HCT116 (cell line): ENCODE measurements at regions not wholly inside any gene's neighbourhood (a gene's known extent, or its start where the extent isn't known, plus 50 kb on each side); places are given as distances from the start of the nearest gene placed in this dataset.

Experiments
- ATF3 ChIP-seq: IDR thresholded peaks from 2 replicates; pipeline ENCODE4 v1.6.1; 2012
- CEBPB ChIP-seq: IDR thresholded peaks from 2 replicates; pipeline ENCODE4 v1.6.1; 2012; ENCODE audit warnings: low read depth
- CTCF ChIP-seq, 3 experiments: fragments of 200-600 bp in 1 of 3; sonication (generic) in 1 of 3; IDR thresholded peaks in 2 of 3; conservative IDR thresholded peaks in 1 of 3; 2 replicates each; pipeline ENCODE4 v1.5.1; 2012 to 2017; ENCODE audit warnings: low read depth in 2 of 3, low read length in 2 of 3, antibody characterized with exemption in 1 of 3, borderline replicate concordance in 1 of 3, control low read depth in 1 of 3, mild to moderate bottlenecking in 1 of 3, mixed read lengths in 1 of 3, mixed run types in 1 of 3, moderate library complexity in 1 of 3; ENCODE audit not compliant: insufficient read depth in 1 of 3
- EGR1 ChIP-seq: IDR thresholded peaks from 2 replicates; pipeline ENCODE4 v1.6.1; 2012; ENCODE audit warnings: low read depth
- EZH2 ChIP-seq: fragments of 200-600 bp; sonication (generic); IDR thresholded peaks from 2 replicates; pipeline ENCODE4 v1.6.1; 2017; ENCODE audit warnings: antibody characterized with exemption, mixed run types
- EZH2phosphoT487 ChIP-seq: fragments of 200-600 bp; IDR thresholded peaks from 2 replicates; pipeline ENCODE4 v1.6.1; 2018; ENCODE audit warnings: antibody characterized with exemption, borderline replicate concordance
- POLR2A ChIP-seq: IDR thresholded peaks from 2 replicates; pipeline ENCODE4 v1.7.0; 2011; ENCODE audit warnings: borderline replicate concordance; ENCODE audit not compliant: insufficient read depth, insufficient read length; ENCODE audit errors: extremely low read depth
- POLR2AphosphoS5 ChIP-seq: IDR thresholded peaks from 2 replicates; pipeline ENCODE4 v1.6.1; 2011; ENCODE audit warnings: mild to moderate bottlenecking, low read depth, low read length, moderate library complexity
- RAD21 ChIP-seq: IDR thresholded peaks from 2 replicates; pipeline ENCODE4 v1.6.1; 2012; ENCODE audit warnings: low read depth, mild to moderate bottlenecking
- REST ChIP-seq: IDR thresholded peaks from 2 replicates; pipeline ENCODE4 v1.6.1; 2012; ENCODE audit warnings: low read depth
- SP1 ChIP-seq: IDR thresholded peaks from 2 replicates; pipeline ENCODE4 v1.6.1; 2012; ENCODE audit warnings: low read depth
- YY1 ChIP-seq: IDR thresholded peaks from 2 replicates; pipeline ENCODE4 v1.6.1; 2011; ENCODE audit warnings: low read length, low read depth, moderate library complexity, mild to moderate bottlenecking; ENCODE audit not compliant: insufficient replicate concordance; ENCODE audit errors: extremely low read depth
- ZNF274 ChIP-seq: fragments of 200-500 bp; sonication (Bioruptor generic); IDR thresholded peaks from 2 replicates; pipeline ENCODE4 v1.6.1; 2014; ENCODE audit warnings: mild to moderate bottlenecking, low read depth, low read length, inconsistent platforms
- TF ChIP-seq, protein P1 (sequence below): IDR thresholded peaks from 2 replicates; pipeline ENCODE4 v1.6.1; 2012

GRCh38 chrY:8611815-8612214 is 725.4 kb upstream of the TSPY4 start:
- TF ChIP-seq EZH2phosphoT487: no peak
- no peak for TF ChIP-seq REST
- TF ChIP-seq, protein P1, sequence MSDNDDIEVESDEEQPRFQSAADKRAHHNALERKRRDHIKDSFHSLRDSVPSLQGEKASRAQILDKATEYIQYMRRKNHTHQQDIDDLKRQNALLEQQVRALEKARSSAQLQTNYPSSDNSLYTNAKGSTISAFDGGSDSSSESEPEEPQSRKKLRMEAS: no peak
- no peak for TF ChIP-seq CTCF (IDR thresholded peaks at IDR 0.05 in 2 of 3, conservative IDR thresholded peaks at IDR 0.05 in 1 of 3; ENCODE audit: borderline replicate concordance in 1 of 3, insufficient read depth in 1 of 3, low read depth in 2 of 3, low read length in 2 of 3)
- TF ChIP-seq YY1: no peak
- TF ChIP-seq EZH2: no peak
- no peak for TF ChIP-seq SP1
- TF ChIP-seq POLR2A: no peak
- TF ChIP-seq ATF3: no peak
- no peak for TF ChIP-seq EGR1
- no peak for TF ChIP-seq POLR2AphosphoS5
- no peak for TF ChIP-seq CEBPB
- TF ChIP-seq ZNF274: no peak
- no peak for TF ChIP-seq RAD21
